HepG2 (cell line): ENCODE measurements at regions not wholly inside any gene's neighbourhood (a gene's known extent, or its start where the extent isn't known, plus 50 kb on each side); places are given as distances from the start of the nearest gene placed in this dataset.

ENCODE experiments used
- ATAC-seq: fragments of 200-7000 bp; cut with Tn5 transposase; 3 replicates; pipeline ENCODE4 v1.9.1; 2020; ENCODE audit warnings: mild to moderate bottlenecking, moderate library complexity
- BruUV-seq: library from RNA; stranded (reverse); fragments of 400-500 nt; replicated peaks from 2 replicates; lab custom pipeline; 2021; lab: Mats Ljungman, UMichigan
- CTCF ChIA-PET: fragments of 300-600 bp; formaldehyde crosslinking; extraction: SDS; loops from one replicate; lab custom pipeline; 2021; ENCODE audit warnings: low total read pairs, inconsistent platforms, low intra/inter-chr PET ratio; lab: Yijun Ruan, JAX
- POLR2A ChIA-PET: fragments of 350-600 bp; sonication (Branson Sonifier 250); formaldehyde crosslinking; loops from one replicate; lab custom pipeline; 2020; ENCODE audit warnings: antibody characterized with exemption, inconsistent platforms; lab: Yijun Ruan, JAX
- DNase-seq: peaks from one replicate; pipeline ENCODE4 v3.0.0-alpha.2; 2015; ENCODE audit warnings: low spot score
- FAIRE-seq: peaks from 3 replicates; lab custom pipeline; 2011; peaks lifted over from hg19 to GRCh38; lab: Jason Lieb, UNC
- H2AFZ ChIP-seq: one replicate; pipeline ENCODE4 v1.6.1; 2011; ENCODE audit warnings: low read length, inconsistent platforms
- H3K27ac ChIP-seq: fragments of 300-600 bp; 3 replicates; pipeline ENCODE4 v1.8.0; 2011; ENCODE audit warnings: mixed run types, mild to moderate bottlenecking, mixed read lengths, low read length, inconsistent platforms; ENCODE audit not compliant: insufficient read depth; ENCODE audit errors: extremely low read length
- H3K27me3 ChIP-seq, 2 experiments: fragments of 200-600 bp in 1 of 2; 2 replicates in 1 of 2; 3 replicates in 1 of 2; pipeline versions ENCODE4 v1.6.0 to v1.8.0; 2011; ENCODE audit warnings: low read length in 2 of 2, mild to moderate bottlenecking in 2 of 2, moderate library complexity in 2 of 2, inconsistent platforms in 1 of 2; ENCODE audit not compliant: insufficient read depth in 2 of 2, control insufficient read depth in 1 of 2
- H3K36me3 ChIP-seq, 2 experiments: fragments of 200-600 bp in 1 of 2; replicated peaks in 1 of 2; 2 replicates in 1 of 2; 3 replicates in 1 of 2; pipeline versions ENCODE4 v1.5.1 to v1.8.0; 2011; ENCODE audit warnings: low read length in 2 of 2, inconsistent platforms in 1 of 2; ENCODE audit not compliant: insufficient read depth in 2 of 2, control insufficient read depth in 1 of 2
- H3K4me1 ChIP-seq: 2 replicates; pipeline ENCODE4 v1.5.1; 2012; ENCODE audit warnings: low read length, inconsistent platforms; ENCODE audit not compliant: insufficient read depth
- H3K4me2 ChIP-seq: 2 replicates; pipeline ENCODE4 v1.6.0; 2011; ENCODE audit warnings: low read depth, low read length, inconsistent platforms
- H3K4me3 ChIP-seq, 3 experiments: fragments of 200-600 bp in 1 of 3; sonication (generic), shearing (Covaris generic) in 1 of 3; replicated peaks in 1 of 3; 2 replicates each; pipeline ENCODE4 v1.5.1; 2011 to 2016; ENCODE audit warnings: low read length in 3 of 3, inconsistent platforms in 2 of 3, low read depth in 2 of 3, mild to moderate bottlenecking in 2 of 3, control low read depth in 1 of 3, mixed read lengths in 1 of 3; ENCODE audit not compliant: insufficient read depth in 1 of 3
- H3K79me2 ChIP-seq: one replicate; pipeline ENCODE4 v1.6.1; 2011; ENCODE audit warnings: low read length, inconsistent platforms; ENCODE audit not compliant: insufficient read depth
- H3K9ac ChIP-seq: 2 replicates; pipeline ENCODE4 v1.6.0; 2011; ENCODE audit warnings: mild to moderate bottlenecking, low read depth, low read length, inconsistent platforms; ENCODE audit not compliant: insufficient read depth
- H3K9me3 ChIP-seq: 2 replicates; pipeline ENCODE4 v1.5.1; 2012; ENCODE audit warnings: mild to moderate bottlenecking, low read length
- H4K20me1 ChIP-seq: 2 replicates; pipeline ENCODE4 v1.6.0; 2011; ENCODE audit warnings: inconsistent platforms, mild to moderate bottlenecking, low read length, moderate library complexity; ENCODE audit not compliant: insufficient read depth
- BORCS8-MEF2B ChIP-seq: sonication (generic); formaldehyde crosslinking; IDR thresholded peaks from 2 replicates; pipeline ENCODE4 v1.8.0; 2022; ENCODE audit warnings: mild to moderate bottlenecking, missing genetic modification reagents
- CERS6 ChIP-seq: sonication (generic); formaldehyde crosslinking; IDR thresholded peaks from 2 replicates; pipeline ENCODE4 v1.5.0; 2020; ENCODE audit warnings: missing genetic modification reagents
- MEF2D ChIP-seq: sonication (generic); formaldehyde crosslinking; IDR thresholded peaks from 2 replicates; pipeline ENCODE4 v1.5.1; 2020; ENCODE audit warnings: mild to moderate bottlenecking, missing genetic modification reagents
- PHF20 ChIP-seq: sonication (generic); formaldehyde crosslinking; IDR thresholded peaks from 2 replicates; pipeline ENCODE4 v1.5.0; 2020; ENCODE audit warnings: mild to moderate bottlenecking, missing genetic modification reagents
- SIN3A ChIP-seq: IDR thresholded peaks from 2 replicates; pipeline ENCODE4 v1.6.1; 2011; ENCODE audit warnings: low read depth, mild to moderate bottlenecking, control low read depth, low read length, borderline replicate concordance
- SNAPC5 ChIP-seq: sonication (generic); formaldehyde crosslinking; IDR thresholded peaks from 2 replicates; pipeline ENCODE4 v1.8.1; 2023; ENCODE audit warnings: mild to moderate bottlenecking, missing genetic modification reagents, borderline replicate concordance
- TSC22D2 ChIP-seq: sonication (generic); formaldehyde crosslinking; IDR thresholded peaks from 2 replicates; pipeline ENCODE4 v1.5.1; 2020; ENCODE audit warnings: missing genetic modification reagents, mild to moderate bottlenecking, borderline replicate concordance
- ZBED4 ChIP-seq: sonication (generic); formaldehyde crosslinking; IDR thresholded peaks from 2 replicates; pipeline ENCODE4 v1.4.0; 2020; ENCODE audit warnings: missing genetic modification reagents, borderline replicate concordance
- ZBTB20 ChIP-seq: sonication (generic); formaldehyde crosslinking; IDR thresholded peaks from 2 replicates; pipeline ENCODE4 v1.8.1; 2023; ENCODE audit warnings: missing genetic modification reagents, low read depth, mild to moderate bottlenecking, borderline replicate concordance
- ZBTB7A ChIP-seq: sonication (generic); formaldehyde crosslinking; IDR thresholded peaks from 2 replicates; pipeline ENCODE4 v1.8.0; 2022; ENCODE audit warnings: mild to moderate bottlenecking, missing genetic modification reagents
- ZNF652 ChIP-seq: IDR thresholded peaks from 2 replicates; pipeline ENCODE4 v1.6.1; 2016; ENCODE audit warnings: low read depth, borderline replicate concordance
- ZNF710 ChIP-seq: sonication (generic); formaldehyde crosslinking; IDR thresholded peaks from 2 replicates; pipeline ENCODE4 v1.5.0; 2020; ENCODE audit warnings: mild to moderate bottlenecking, missing genetic modification reagents, borderline replicate concordance
- ZNF740 ChIP-seq: sonication (generic); formaldehyde crosslinking; IDR thresholded peaks from 2 replicates; pipeline ENCODE4 v1.4.0; 2020; ENCODE audit warnings: missing genetic modification reagents
- WGBS: methylation state at CpG from one replicate; pipeline ENCODE4 v1.1.6; 2017; ENCODE audit warnings: low lambda C conversion rate; 5-methylcytosine and 5-hydroxymethylcytosine counted together
- in situ Hi-C: cut with HindIII; loops from 2 replicates; pipeline ENCODE4 v1.10.0; 2017; ENCODE audit warnings: low pct_unique_long_range_greater_than_20kb; ENCODE audit not compliant: extremely low pct_ligation_motif_present
- intact Hi-C: fragments of 100-400 bp; cut with micrococcal nuclease; formaldehyde crosslinking; loops from one replicate; pipeline ENCODE4 v1.10.0; 2022; ENCODE audit not compliant: unreplicated experiment

- FAIRE-seq (no peak), ATAC-seq (no peak), DNase-seq (no peak)
- Histone ChIP-seq H3K4me1 (peaks cover 64% of the 10 kb centered on the region), H3K27ac (no peak overlapping the region), H2AFZ (no peak overlapping the region), H3K27me3 (no peaks in the 10 kb centered on the region), H3K36me3 (no peaks in the 10 kb centered on the region), H3K4me2 (no peak overlapping the region), H3K4me3 (no peak overlapping the region), H4K20me1 (no peaks in the 10 kb centered on the region), H3K9ac (no peak overlapping the region), H3K79me2 (no peaks in the 10 kb centered on the region), H3K9me3 (0 out of 2 replicates have a peak, but pooled peaks cover 3% of the 10 kb centered on the region)
- no peak for TF ChIP-seq ZBED4 (CRISPR knock-in tag)
- no peak for TF ChIP-seq PHF20 (CRISPR knock-in tag)
- no peak for TF ChIP-seq ZNF740 (CRISPR knock-in tag)
- no peak for TF ChIP-seq MEF2D
- TF ChIP-seq ZNF710 (CRISPR knock-in tag) = no peak
- no peak for TF ChIP-seq BORCS8-MEF2B (CRISPR knock-in tag)
- TF ChIP-seq ZNF652 = no peak
- TF ChIP-seq SNAPC5 (CRISPR knock-in tag) = no peak
- no peak for TF ChIP-seq ZBTB7A
- TF ChIP-seq ZBTB20 (CRISPR knock-in tag) = no peak
- TF ChIP-seq TSC22D2 (CRISPR knock-in tag) = no peak
- TF ChIP-seq SIN3A = no peak
- TF ChIP-seq CERS6 (CRISPR knock-in tag) = no peak
- POLR2A ChIA-PET = interaction anchor here (1.7 kb wide), 1 partner anchor 10 kb away, joined by 6 read pairs; no protein-coding TSS in a partner anchor
- 93% methylated on average over 2 of the region's 2 CpGs for WGBS
- intact Hi-C loops (no loop called here), in situ Hi-C loops (no loop called here)
- BruUV-seq = no TSS peak
- CTCF ChIA-PET = no interaction called here
Measured at GRCh38 chr12:46533723-46534122, 161.2 kb upstream of the SLC38A2 start.
